LNCaP clone FGC (cell line): ENCODE measurements at regions not wholly inside any gene's neighbourhood (a gene's known extent, or its start where the extent isn't known, plus 50 kb on each side); places are given as distances from the start of the nearest gene placed in this dataset.

Source experiments
- DNase-seq: peaks from one replicate; pipeline ENCODE4 v3.0.0-alpha.2; 2011; ENCODE audit warnings: low read depth
- H3K4me3 ChIP-seq: 2 replicates; pipeline ENCODE4 v1.5.1; 2011; ENCODE audit warnings: mild to moderate bottlenecking, low read depth, low read length, control low read depth
- TF ChIP-seq, protein P1 (sequence below): IDR thresholded peaks from 2 replicates; pipeline ENCODE4 v1.5.1; 2012; ENCODE audit warnings: mild to moderate bottlenecking; ENCODE audit not compliant: control insufficient read depth, insufficient read depth; ENCODE audit errors: extremely low read depth

- H3K4me3 ChIP-seq: no peak overlapping the region
- DNase-seq: no peak
- TF ChIP-seq, protein P1, sequence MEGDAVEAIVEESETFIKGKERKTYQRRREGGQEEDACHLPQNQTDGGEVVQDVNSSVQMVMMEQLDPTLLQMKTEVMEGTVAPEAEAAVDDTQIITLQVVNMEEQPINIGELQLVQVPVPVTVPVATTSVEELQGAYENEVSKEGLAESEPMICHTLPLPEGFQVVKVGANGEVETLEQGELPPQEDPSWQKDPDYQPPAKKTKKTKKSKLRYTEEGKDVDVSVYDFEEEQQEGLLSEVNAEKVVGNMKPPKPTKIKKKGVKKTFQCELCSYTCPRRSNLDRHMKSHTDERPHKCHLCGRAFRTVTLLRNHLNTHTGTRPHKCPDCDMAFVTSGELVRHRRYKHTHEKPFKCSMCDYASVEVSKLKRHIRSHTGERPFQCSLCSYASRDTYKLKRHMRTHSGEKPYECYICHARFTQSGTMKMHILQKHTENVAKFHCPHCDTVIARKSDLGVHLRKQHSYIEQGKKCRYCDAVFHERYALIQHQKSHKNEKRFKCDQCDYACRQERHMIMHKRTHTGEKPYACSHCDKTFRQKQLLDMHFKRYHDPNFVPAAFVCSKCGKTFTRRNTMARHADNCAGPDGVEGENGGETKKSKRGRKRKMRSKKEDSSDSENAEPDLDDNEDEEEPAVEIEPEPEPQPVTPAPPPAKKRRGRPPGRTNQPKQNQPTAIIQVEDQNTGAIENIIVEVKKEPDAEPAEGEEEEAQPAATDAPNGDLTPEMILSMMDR: no peak
Measured at GRCh38 chr5:145233461-145233860, 601.7 kb downstream of the PRELID2 start.

DNA sequence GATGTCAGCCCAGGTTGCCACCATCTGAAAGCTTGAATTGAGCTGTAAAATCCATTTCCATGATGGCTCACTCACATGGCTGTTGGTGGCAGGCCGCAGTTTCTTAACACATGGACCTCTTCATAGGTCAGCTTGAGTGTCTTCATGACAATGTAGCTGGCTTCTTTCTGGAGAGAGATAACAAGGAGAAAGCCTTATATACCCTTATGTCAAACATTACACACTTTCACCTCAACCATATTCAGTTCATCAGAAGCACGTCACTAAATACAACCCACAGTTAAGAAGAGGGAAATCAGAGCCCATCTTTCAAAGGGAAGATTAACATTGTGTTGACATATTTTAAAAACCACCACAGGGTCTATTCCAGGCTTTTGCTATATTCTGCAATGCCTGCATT, 604.4 kb downstream of the PRELID2 start:
- no peak for DNase-seq
- H3K4me3 ChIP-seq: no peak overlapping the region

GRCh38 chr5:145228564-145228963, 606.6 kb downstream of the PRELID2 start:
- H3K4me3 ChIP-seq: no peak overlapping the region
- no peak for DNase-seq
- TF ChIP-seq, protein P1: no peak

More for the DNA sequence above, 604.4 kb downstream of the PRELID2 start:
- TF ChIP-seq, protein P1: no peak

GRCh38 chr5:145227881-145228280, 607.3 kb downstream of the PRELID2 start:
- TF ChIP-seq, protein P1: no peak
- no peak overlapping the region for H3K4me3 ChIP-seq
- DNase-seq: no peak

- TF ChIP-seq, protein P1: no peak
- no peak overlapping the region for H3K4me3 ChIP-seq
Measured at GRCh38 chr5:145226726-145227125, 608.4 kb downstream of the PRELID2 start.

DNA sequence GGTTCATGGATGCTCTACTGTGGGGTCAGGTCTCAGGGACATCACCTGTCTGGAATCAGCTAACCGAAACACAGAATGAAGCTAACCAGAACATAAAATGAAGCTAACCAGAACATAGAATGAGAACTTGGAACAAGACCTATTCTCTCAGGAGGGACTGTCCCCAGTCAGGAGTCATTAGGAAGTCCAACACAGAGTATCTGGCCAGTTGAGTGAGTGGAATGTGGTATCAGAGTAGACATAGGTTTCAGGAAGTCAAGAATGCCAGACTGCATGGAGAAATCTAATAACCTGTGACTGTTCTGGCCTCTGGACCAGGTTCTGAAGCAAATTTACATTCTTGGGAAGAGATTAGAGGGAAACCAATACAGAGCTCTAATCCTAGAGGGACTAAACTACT, 609.6 kb downstream of the PRELID2 start:
- no peak for DNase-seq
- TF ChIP-seq, protein P1: no peak
- H3K4me3 ChIP-seq: no peak overlapping the region

More at GRCh38 chr5:145226726-145227125, 608.4 kb downstream of the PRELID2 start:
- no peak for DNase-seq

GRCh38 chr5:145223582-145223981, 611.6 kb downstream of the PRELID2 start:
- TF ChIP-seq, protein P1: no peak
- no peak overlapping the region for H3K4me3 ChIP-seq

More at GRCh38 chr5:145223582-145223981, 611.6 kb downstream of the PRELID2 start:
- DNase-seq: no peak
